HCT116 (cell line): ENCODE measurements at regions not wholly inside any gene's neighbourhood (a gene's known extent, or its start where the extent isn't known, plus 50 kb on each side); places are given as distances from the start of the nearest gene placed in this dataset.

Experiments
- ATAC-seq: fragments of 200-7000 bp; cut with Tn5 transposase; 2 replicates; pipeline ENCODE4 v1.9.1; 2020; ENCODE audit warnings: mild to moderate bottlenecking, moderate library complexity
- BruUV-seq: library from RNA; stranded (reverse); fragments of 400-500 nt; replicated peaks from 2 replicates; lab custom pipeline; 2021; lab: Mats Ljungman, UMichigan
- CTCF ChIA-PET: fragments of 300-600 bp; sonication (Branson Sonifier 250); formaldehyde crosslinking; loops from one replicate; lab custom pipeline; 2021; ENCODE audit warnings: antibody characterized with exemption; lab: Charles Lee
- POLR2A ChIA-PET: fragments of 300-600, 350-600 bp; sonication (Branson Sonifier 250); formaldehyde crosslinking; loops from one replicate; lab custom pipeline; 2021; ENCODE audit warnings: antibody characterized with exemption; lab: Charles Lee
- RAD21 ChIA-PET, 2 experiments: fragments of 300-600 bp; sonication (Branson Sonifier 250); formaldehyde crosslinking; loops; one replicate each; lab custom pipeline; 2023; ENCODE audit warnings: low total read pairs in 2 of 2; ENCODE audit not compliant: uncharacterized antibody in 2 of 2, unreplicated experiment in 2 of 2, low non-redundant PET in 1 of 2; lab: Charles Lee
- DNase-seq: peaks from one replicate; pipeline ENCODE4 v3.0.0-alpha.2; 2010; ENCODE audit warnings: low read depth, low spot score
- H2AFZ ChIP-seq: fragments of 200-600 bp; shearing (Covaris generic), sonication (generic); 2 replicates; pipeline ENCODE4 v1.6.1; 2017; ENCODE audit warnings: low read depth, mixed run types, mixed read lengths, antibody characterized with exemption, low read length; ENCODE audit not compliant: poor library complexity, severe bottlenecking
- H3K27ac ChIP-seq: 2 replicates; pipeline ENCODE4 v1.5.1; 2012; ENCODE audit warnings: low read depth, low read length
- H3K27me3 ChIP-seq: fragments of 200-600 bp; sonication (generic); 2 replicates; pipeline ENCODE4 v1.6.1; 2016; ENCODE audit warnings: mixed run types, low read length, mixed read lengths; ENCODE audit not compliant: insufficient read depth
- H3K36me3 ChIP-seq, 2 experiments: fragments of 200-500 bp in 1 of 2; fragments of 200-600 bp in 1 of 2; sonication (Bioruptor generic) in 1 of 2; sonication (generic) in 1 of 2; 2 replicates each; pipeline versions ENCODE4 v1.5.1 to v1.6.1; 2014 to 2016; ENCODE audit warnings: low read length in 2 of 2, inconsistent platforms in 1 of 2, mixed read lengths in 1 of 2, mixed run types in 1 of 2; ENCODE audit not compliant: insufficient read depth in 2 of 2, control insufficient read depth in 1 of 2
- H3K4me1 ChIP-seq, 2 experiments: fragments of 200-600 bp in 1 of 2; sonication (generic) in 1 of 2; 2 replicates each; pipeline versions ENCODE4 v1.5.1 to v1.6.1; 2012 to 2017; ENCODE audit warnings: low read length in 2 of 2, inconsistent platforms in 1 of 2, mild to moderate bottlenecking in 1 of 2, mixed read lengths in 1 of 2, mixed run types in 1 of 2, moderate library complexity in 1 of 2; ENCODE audit not compliant: insufficient read depth in 2 of 2, control insufficient read depth in 1 of 2
- H3K4me2 ChIP-seq: fragments of 200-600 bp; sonication (generic); 2 replicates; pipeline ENCODE4 v1.6.1; 2017; ENCODE audit warnings: mixed run types, low read length, mixed read lengths
- H3K4me3 ChIP-seq, 2 experiments: fragments of 200-600 bp in 1 of 2; sonication (generic) in 1 of 2; replicated peaks in 1 of 2; 2 replicates each; pipeline ENCODE4 v1.5.1; 2011 to 2016; ENCODE audit warnings: low read length in 2 of 2, control low read depth in 1 of 2, low read depth in 1 of 2, mild to moderate bottlenecking in 1 of 2, mixed read lengths in 1 of 2, mixed run types in 1 of 2
- H3K79me2 ChIP-seq: fragments of 200-600 bp; sonication (generic); 2 replicates; pipeline ENCODE4 v1.6.1; 2017; ENCODE audit warnings: mild to moderate bottlenecking, mixed run types, low read length, moderate library complexity, mixed read lengths; ENCODE audit not compliant: insufficient read depth
- H3K9ac ChIP-seq: fragments of 200-600 bp; sonication (generic); 2 replicates; pipeline ENCODE4 v1.6.1; 2016; ENCODE audit warnings: low read length, mixed read lengths
- H3K9me2 ChIP-seq: fragments of 200-600 bp; sonication (generic), shearing (Covaris generic); 2 replicates; pipeline ENCODE4 v1.6.1; 2017; ENCODE audit warnings: mixed run types, mild to moderate bottlenecking, moderate library complexity; ENCODE audit not compliant: insufficient read depth
- H3K9me3 ChIP-seq, 2 experiments: fragments of 200-500 bp in 1 of 2; fragments of 200-600 bp in 1 of 2; sonication (Bioruptor generic) in 1 of 2; sonication (generic) in 1 of 2; 2 replicates each; pipeline ENCODE4 v1.6.1; 2014 to 2017; ENCODE audit warnings: low read length in 2 of 2, mixed read lengths in 2 of 2, inconsistent platforms in 1 of 2, low read depth in 1 of 2, mild to moderate bottlenecking in 1 of 2, mixed run types in 1 of 2, moderate library complexity in 1 of 2; ENCODE audit not compliant: control insufficient read depth in 1 of 2, insufficient read depth in 1 of 2
- H4K20me1 ChIP-seq: fragments of 200-600 bp; sonication (generic), shearing (Covaris generic); 2 replicates; pipeline ENCODE4 v1.6.1; 2017; ENCODE audit warnings: mixed run types, mild to moderate bottlenecking, moderate library complexity; ENCODE audit not compliant: insufficient read depth
- CEBPB ChIP-seq: IDR thresholded peaks from 2 replicates; pipeline ENCODE4 v1.6.1; 2012; ENCODE audit warnings: low read depth
- EGR1 ChIP-seq: IDR thresholded peaks from 2 replicates; pipeline ENCODE4 v1.6.1; 2012; ENCODE audit warnings: low read depth
- ELF1 ChIP-seq: IDR thresholded peaks from 2 replicates; pipeline ENCODE4 v1.6.1; 2012; ENCODE audit warnings: low read depth, borderline replicate concordance
- EZH2 ChIP-seq: fragments of 200-600 bp; sonication (generic); IDR thresholded peaks from 2 replicates; pipeline ENCODE4 v1.6.1; 2017; ENCODE audit warnings: antibody characterized with exemption, mixed run types
- FOSL1 ChIP-seq: IDR thresholded peaks from 2 replicates; pipeline ENCODE4 v1.6.1; 2012; ENCODE audit warnings: low read depth
- JUND ChIP-seq: IDR thresholded peaks from 2 replicates; pipeline ENCODE4 v1.6.1; 2012
- MAX ChIP-seq: IDR thresholded peaks from 2 replicates; pipeline ENCODE4 v1.6.1; 2012
- POLR2A ChIP-seq: IDR thresholded peaks from 2 replicates; pipeline ENCODE4 v1.7.0; 2011; ENCODE audit warnings: borderline replicate concordance; ENCODE audit not compliant: insufficient read depth, insufficient read length; ENCODE audit errors: extremely low read depth
- POLR2AphosphoS5 ChIP-seq: IDR thresholded peaks from 2 replicates; pipeline ENCODE4 v1.6.1; 2011; ENCODE audit warnings: mild to moderate bottlenecking, low read depth, low read length, moderate library complexity
- RAD21 ChIP-seq: IDR thresholded peaks from 2 replicates; pipeline ENCODE4 v1.6.1; 2012; ENCODE audit warnings: low read depth, mild to moderate bottlenecking
- SIN3A ChIP-seq: IDR thresholded peaks from 2 replicates; pipeline ENCODE4 v1.6.1; 2012; ENCODE audit warnings: low read depth
- SP1 ChIP-seq: IDR thresholded peaks from 2 replicates; pipeline ENCODE4 v1.6.1; 2012; ENCODE audit warnings: low read depth
- SRF ChIP-seq: IDR thresholded peaks from 2 replicates; pipeline ENCODE4 v1.6.1; 2012; ENCODE audit warnings: low read depth
- TCF7L2 ChIP-seq: IDR thresholded peaks from 2 replicates; pipeline ENCODE4 v1.7.0; 2011; ENCODE audit warnings: borderline replicate concordance, inconsistent platforms; ENCODE audit not compliant: insufficient read depth, insufficient read length; ENCODE audit errors: extremely low read depth
- YY1 ChIP-seq: IDR thresholded peaks from 2 replicates; pipeline ENCODE4 v1.6.1; 2011; ENCODE audit warnings: low read length, low read depth, moderate library complexity, mild to moderate bottlenecking; ENCODE audit not compliant: insufficient replicate concordance; ENCODE audit errors: extremely low read depth
- ZNF274 ChIP-seq: fragments of 200-500 bp; sonication (Bioruptor generic); IDR thresholded peaks from 2 replicates; pipeline ENCODE4 v1.6.1; 2014; ENCODE audit warnings: mild to moderate bottlenecking, low read depth, low read length, inconsistent platforms
- intact Hi-C: fragments of 100-400 bp; cut with micrococcal nuclease; formaldehyde crosslinking; loops from 2 replicates; pipeline ENCODE4 v1.10.0; 2022
- TF ChIP-seq, protein P1 (sequence below), 3 experiments: fragments of 200-600 bp in 1 of 3; sonication (generic) in 1 of 3; IDR thresholded peaks in 2 of 3; conservative IDR thresholded peaks in 1 of 3; 2 replicates each; pipeline ENCODE4 v1.5.1; 2012 to 2017; ENCODE audit warnings: low read depth in 2 of 3, low read length in 2 of 3, antibody characterized with exemption in 1 of 3, borderline replicate concordance in 1 of 3, control low read depth in 1 of 3, mild to moderate bottlenecking in 1 of 3, mixed read lengths in 1 of 3, mixed run types in 1 of 3, moderate library complexity in 1 of 3; ENCODE audit not compliant: insufficient read depth in 1 of 3

- ATAC-seq = no peak
- no peak overlapping the region for H3K27ac ChIP-seq
- no peaks in the 10 kb centered on the region for H3K9me3 ChIP-seq
- H3K27me3 ChIP-seq = no peaks in the 10 kb centered on the region
- no peaks in the 10 kb centered on the region for H3K36me3 ChIP-seq
- POLR2A ChIA-PET = no interaction called here
- no peaks in the 10 kb centered on the region for H4K20me1 ChIP-seq
- no peak for TF ChIP-seq ZNF274
- TF ChIP-seq MAX = no peak
- no peak for TF ChIP-seq ELF1
- TF ChIP-seq JUND = no peak
- no peak for TF ChIP-seq POLR2A
- TF ChIP-seq CEBPB = no peak
- TF ChIP-seq, all 23 proteins: peak for 0
- Histone ChIP-seq H3K4me3 (no peak overlapping the region), H2AFZ (no peak overlapping the region), H3K9me2 (no peaks in the 10 kb centered on the region), H3K4me2 (no peak overlapping the region), H3K79me2 (no peaks in the 10 kb centered on the region), H3K9ac (no peak overlapping the region), H3K4me1 (no peaks in the 10 kb centered on the region)
- RAD21 ChIA-PET = no interaction called here
- no peak for DNase-seq
- no TSS peak for BruUV-seq
- intact Hi-C loops = no loop called here
- CTCF ChIA-PET = no interaction called here
Measured at GRCh38 chr10:65769828-65770227, 1156.0 kb upstream of the LRRTM3 start.

DNA sequence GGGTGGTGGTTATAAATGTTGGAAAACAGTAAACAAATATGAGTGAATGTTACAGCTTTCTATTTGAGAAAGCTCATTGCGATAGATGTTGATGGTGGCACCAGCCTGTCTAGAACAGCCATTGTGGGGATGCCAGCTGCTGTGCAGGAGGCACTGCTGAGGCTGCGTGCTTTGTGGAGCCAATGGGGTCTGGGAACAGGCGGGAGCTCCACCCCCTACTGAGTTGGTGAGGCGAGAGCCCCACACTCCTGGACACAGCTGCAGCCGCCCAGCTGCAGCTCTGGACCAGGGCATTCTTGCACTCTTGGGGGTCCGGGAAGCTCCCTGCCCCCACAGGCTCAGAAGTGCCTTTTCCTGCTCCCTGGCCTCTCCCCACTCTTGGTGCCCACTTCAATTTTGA lies 1147.1 kb upstream of the LRRTM3 start:
- Histone ChIP-seq H3K4me3 (no peak overlapping the region), H2AFZ (no peak overlapping the region), H4K20me1 (no peaks in the 10 kb centered on the region), H3K36me3 (no peaks in the 10 kb centered on the region), H3K27ac (no peak overlapping the region), H3K9ac (no peak overlapping the region), H3K9me2 (no peaks in the 10 kb centered on the region), H3K9me3 (no peaks in the 10 kb centered on the region), H3K79me2 (no peaks in the 10 kb centered on the region), H3K4me2 (no peak overlapping the region), H3K4me1 (no peaks in the 10 kb centered on the region), H3K27me3 (no peaks in the 10 kb centered on the region)
- RAD21 ChIA-PET = no interaction called here
- POLR2A ChIA-PET = no interaction called here
- CTCF ChIA-PET = no interaction called here
- no TSS peak for BruUV-seq
- no peak for DNase-seq
- TF ChIP-seq EZH2 = no peak
- TF ChIP-seq TCF7L2 = no peak
- TF ChIP-seq ZNF274 = no peak
- TF ChIP-seq FOSL1 = no peak
- TF ChIP-seq EGR1 = no peak
- no peak for TF ChIP-seq RAD21
- TF ChIP-seq, protein P1, sequence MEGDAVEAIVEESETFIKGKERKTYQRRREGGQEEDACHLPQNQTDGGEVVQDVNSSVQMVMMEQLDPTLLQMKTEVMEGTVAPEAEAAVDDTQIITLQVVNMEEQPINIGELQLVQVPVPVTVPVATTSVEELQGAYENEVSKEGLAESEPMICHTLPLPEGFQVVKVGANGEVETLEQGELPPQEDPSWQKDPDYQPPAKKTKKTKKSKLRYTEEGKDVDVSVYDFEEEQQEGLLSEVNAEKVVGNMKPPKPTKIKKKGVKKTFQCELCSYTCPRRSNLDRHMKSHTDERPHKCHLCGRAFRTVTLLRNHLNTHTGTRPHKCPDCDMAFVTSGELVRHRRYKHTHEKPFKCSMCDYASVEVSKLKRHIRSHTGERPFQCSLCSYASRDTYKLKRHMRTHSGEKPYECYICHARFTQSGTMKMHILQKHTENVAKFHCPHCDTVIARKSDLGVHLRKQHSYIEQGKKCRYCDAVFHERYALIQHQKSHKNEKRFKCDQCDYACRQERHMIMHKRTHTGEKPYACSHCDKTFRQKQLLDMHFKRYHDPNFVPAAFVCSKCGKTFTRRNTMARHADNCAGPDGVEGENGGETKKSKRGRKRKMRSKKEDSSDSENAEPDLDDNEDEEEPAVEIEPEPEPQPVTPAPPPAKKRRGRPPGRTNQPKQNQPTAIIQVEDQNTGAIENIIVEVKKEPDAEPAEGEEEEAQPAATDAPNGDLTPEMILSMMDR (IDR thresholded peaks at IDR 0.05 in 2 of 3, conservative IDR thresholded peaks at IDR 0.05 in 1 of 3; ENCODE audit: borderline replicate concordance in 1 of 3, insufficient read depth in 1 of 3, low read depth in 2 of 3, low read length in 2 of 3) = no peak
- no peak for TF ChIP-seq POLR2AphosphoS5
- no peak for TF ChIP-seq CEBPB
- no peak for TF ChIP-seq YY1
- TF ChIP-seq POLR2A = no peak
- no peak for TF ChIP-seq SIN3A
- no peak for TF ChIP-seq SP1
- TF ChIP-seq SRF = no peak
- intact Hi-C loops = no loop called here
- no peak for ATAC-seq
